Gastrocnemius medialis (tissue), 4 donors: ENCODE measurements at regions not wholly inside any gene's neighbourhood (a gene's known extent, or its start where the extent isn't known, plus 50 kb on each side); places are given as distances from the start of the nearest gene placed in this dataset.

Experiments
- CTCF ChIP-seq, 5 experiments: fragments of 450-650 bp in 3 of 5; fragments of 200-600 bp in 2 of 5; sonication (generic) in 2 of 5; IDR thresholded peaks in 4 of 5; conservative IDR thresholded peaks in 1 of 5; 1 replicate in 4 of 5; 2 replicates in 1 of 5; pipeline ENCODE4 v1.5.1; 2016 to 2019; ENCODE audit warnings: antibody characterized with exemption in 5 of 5, mild to moderate bottlenecking in 3 of 5, moderate library complexity in 3 of 5
- POLR2A ChIP-seq, 2 donors: fragments of 450-650 bp; IDR thresholded peaks; one replicate each; pipeline ENCODE4 v1.6.1; 2017; ENCODE audit warnings: antibody characterized with exemption in 2 of 2, mild to moderate bottlenecking in 2 of 2, moderate library complexity in 2 of 2

GRCh38 chr10:111999915-112000302 is 183.7 kb downstream of the GPAM start:
- TF ChIP-seq CTCF (IDR thresholded peaks at IDR 0.05 in 4 of 5, conservative IDR thresholded peaks at IDR 0.05 in 1 of 5) (no peak), POLR2A (IDR thresholded peaks at IDR 0.05) (no peak)
